K562 (cell line): ENCODE measurements at regions not wholly inside any gene's neighbourhood (a gene's known extent, or its start where the extent isn't known, plus 50 kb on each side); places are given as distances from the start of the nearest gene placed in this dataset.

ENCODE experiments used
- ATAC-seq: fragments of 200-7000 bp; cut with Tn5 transposase; 3 replicates; pipeline ENCODE4 v1.9.1; 2020; ENCODE audit warnings: moderate library complexity
- BruUV-seq: library from RNA; stranded (reverse); fragments of 400-500 nt; replicated peaks from 2 replicates; lab custom pipeline; 2021; lab: Mats Ljungman, UMichigan
- CTCF ChIA-PET: fragments of 300-600 bp; formaldehyde crosslinking; extraction: SDS; loops from one replicate; lab custom pipeline; 2021; ENCODE audit warnings: low intra/inter-chr PET ratio; lab: Yijun Ruan, JAX
- POLR2A ChIA-PET: fragments of 300-600, 350-650 bp; sonication (Branson Sonifier 250); formaldehyde crosslinking; extraction: SDS; loops from one replicate; lab custom pipeline; 2021; ENCODE audit warnings: antibody characterized with exemption, inconsistent platforms; lab: Yijun Ruan, JAX
- DNase-seq, 4 experiments: peaks; one replicate each; pipeline versions ENCODE4 v3.0.0 to v3.0.0-alpha.2; 2011 to 2018; ENCODE audit warnings: low spot score in 3 of 4, mixed read lengths in 3 of 4; ENCODE audit errors: extremely low read depth in 1 of 4
- FAIRE-seq: peaks from 2 replicates; lab custom pipeline; 2011; peaks lifted over from hg19 to GRCh38; lab: Jason Lieb, UNC
- H2AFZ ChIP-seq: 2 replicates; pipeline ENCODE4 v1.6.0; 2011; ENCODE audit warnings: low read depth, low read length, control low read depth, inconsistent platforms
- H3K27ac ChIP-seq: fragments of 200-600 bp; 3 replicates; pipeline ENCODE4 v1.8.0; 2011; ENCODE audit warnings: low read depth, mild to moderate bottlenecking, control low read depth, inconsistent platforms, low read length, moderate library complexity, mixed read lengths; ENCODE audit errors: extremely low read depth
- H3K27me3 ChIP-seq, 2 experiments: fragments of 300-600 bp in 1 of 2; 2 replicates in 1 of 2; 3 replicates in 1 of 2; pipeline versions ENCODE4 v1.6.0 to v1.8.0; 2011; ENCODE audit warnings: inconsistent platforms in 2 of 2, low read length in 2 of 2, mild to moderate bottlenecking in 1 of 2, mixed read lengths in 1 of 2, moderate library complexity in 1 of 2; ENCODE audit not compliant: control insufficient read depth in 2 of 2, insufficient read depth in 2 of 2
- H3K36me3 ChIP-seq: fragments of 300-600 bp; 3 replicates; pipeline ENCODE4 v1.8.0; 2011; ENCODE audit warnings: mild to moderate bottlenecking, low read length, inconsistent platforms; ENCODE audit not compliant: control insufficient read depth, insufficient read depth
- H3K4me1 ChIP-seq, 2 experiments: fragments of 200-600 bp in 1 of 2; replicated peaks in 1 of 2; 2 replicates in 1 of 2; 3 replicates in 1 of 2; pipeline versions ENCODE4 v1.5.1 to v1.8.0; 2011; ENCODE audit warnings: inconsistent platforms in 2 of 2, low read length in 2 of 2, mild to moderate bottlenecking in 1 of 2, mixed read lengths in 1 of 2, moderate library complexity in 1 of 2; ENCODE audit not compliant: control insufficient read depth in 2 of 2, insufficient read depth in 2 of 2
- H3K4me2 ChIP-seq: 2 replicates; pipeline ENCODE4 v1.6.1; 2011; ENCODE audit warnings: low read length, control low read depth, inconsistent platforms, mixed read lengths; ENCODE audit not compliant: insufficient read depth
- H3K4me3 ChIP-seq: fragments of 200-600 bp; sonication (generic), shearing (Covaris generic); 2 replicates; pipeline ENCODE4 v1.5.1; 2016; ENCODE audit warnings: control low read depth, inconsistent platforms
- H3K79me2 ChIP-seq: fragments of 200-600 bp; 3 replicates; pipeline ENCODE4 v1.8.0; 2011; ENCODE audit warnings: low read length, inconsistent platforms; ENCODE audit not compliant: control insufficient read depth, insufficient read depth
- H3K9ac ChIP-seq, 2 experiments: 2 replicates each; pipeline versions ENCODE4 v1.6.0 to v1.6.1; 2011; ENCODE audit warnings: low read depth in 2 of 2, low read length in 2 of 2, control low read depth in 1 of 2, inconsistent platforms in 1 of 2, mild to moderate bottlenecking in 1 of 2, mixed read lengths in 1 of 2; ENCODE audit not compliant: insufficient read depth in 1 of 2
- H3K9me1 ChIP-seq: one replicate; pipeline ENCODE4 v1.6.0; 2011; ENCODE audit warnings: inconsistent platforms, mild to moderate bottlenecking, low read length, moderate library complexity; ENCODE audit not compliant: control insufficient read depth, insufficient read depth
- H3K9me3 ChIP-seq: replicated peaks from 2 replicates; pipeline ENCODE4 v1.5.1; 2011; ENCODE audit warnings: low read depth, low read length, inconsistent platforms; ENCODE audit not compliant: control insufficient read depth, insufficient read depth
- H4K20me1 ChIP-seq: replicated peaks from 2 replicates; pipeline ENCODE4 v1.6.1; 2011; ENCODE audit warnings: low read length, inconsistent platforms, mixed read lengths; ENCODE audit not compliant: control insufficient read depth, insufficient read depth
- DIDO1 ChIP-seq: fragments of 450-650 bp; IDR thresholded peaks from 2 replicates; pipeline ENCODE4 v1.6.1; 2016; ENCODE audit warnings: low read depth, missing biosample characterization, missing genetic modification characterization
- ERF ChIP-seq: fragments of 450-650 bp; formaldehyde crosslinking; IDR thresholded peaks from 2 replicates; pipeline ENCODE4 v1.4.0; 2020; ENCODE audit warnings: mild to moderate bottlenecking, mixed read lengths
- GABPB1 ChIP-seq: sonication (generic); formaldehyde crosslinking; IDR thresholded peaks from 2 replicates; pipeline ENCODE4 v1.8.0; 2022; ENCODE audit warnings: mild to moderate bottlenecking, missing genetic modification reagents
- HES1 ChIP-seq: fragments of 450-650 bp; IDR thresholded peaks from 2 replicates; pipeline ENCODE4 v1.6.1; 2016; ENCODE audit warnings: low read depth, mild to moderate bottlenecking, moderate library complexity
- NFYB ChIP-seq: IDR thresholded peaks from 2 replicates; pipeline ENCODE4 v1.6.1; 2011; ENCODE audit warnings: mild to moderate bottlenecking, moderate library complexity; ENCODE audit not compliant: insufficient read length; ENCODE audit errors: extremely low read depth
- SRF ChIP-seq, 2 experiments: fragments of 250-450, 450-650 bp in 1 of 2; sonication (Bioruptor Pico) in 1 of 2; sonication (generic) in 1 of 2; formaldehyde crosslinking; IDR thresholded peaks; 2 replicates each; pipeline versions ENCODE4 v1.5.0 to v1.5.1; 2020 to 2022; ENCODE audit warnings: mild to moderate bottlenecking in 1 of 2, missing genetic modification reagents in 1 of 2
- TCF7L2 ChIP-seq: fragments of 150-350 bp; IDR thresholded peaks from 2 replicates; pipeline ENCODE4 v1.6.1; 2016; ENCODE audit warnings: low read depth, mild to moderate bottlenecking, low read length, moderate library complexity
- ZFP1 ChIP-seq: fragments of 450-650 bp; formaldehyde crosslinking; IDR thresholded peaks from 2 replicates; pipeline ENCODE4 v1.4.0; 2020; ENCODE audit warnings: mild to moderate bottlenecking, mixed read lengths
- ZNF165 ChIP-seq: fragments of 250-450 bp; sonication (Bioruptor Pico); IDR thresholded peaks from 2 replicates; pipeline ENCODE4 v1.4.0; 2020; ENCODE audit warnings: borderline replicate concordance
- WGBS: fragments of 100-300 bp; shearing (Covaris generic); methylation state at CpG from one replicate; pipeline ENCODE4 v1.1.6; 2016; ENCODE audit warnings: low coverage, mixed read lengths; ENCODE audit not compliant: insufficient coverage; ENCODE audit errors: missing lambda C conversion rate; 5-methylcytosine and 5-hydroxymethylcytosine counted together
- in situ Hi-C: fragments of 300-500 bp; cut with MboI; formaldehyde crosslinking; loops from 4 replicates; pipeline ENCODE4 v1.15.0; 2018; ENCODE audit warnings: inconsistent platforms, mixed read lengths
- intact Hi-C: fragments of 100-400 bp; cut with micrococcal nuclease; formaldehyde crosslinking; loops from 2 replicates; pipeline ENCODE4 v1.14.2; 2022
- TF ChIP-seq, protein P1 (sequence below): fragments of 250-450 bp; sonication (Bioruptor Pico); IDR thresholded peaks from 2 replicates; pipeline ENCODE4 v1.8.0; 2021; ENCODE audit warnings: moderate library complexity, mild to moderate bottlenecking, inconsistent platforms

GRCh38 chr4:101563126-101563525 is 215.8 kb upstream of the PPP3CA start:
- H3K27me3 ChIP-seq = no peaks in the 10 kb centered on the region
- FAIRE-seq = no peak
- H4K20me1 ChIP-seq = no peaks in the 10 kb centered on the region
- no peak overlapping the region for H3K4me2 ChIP-seq
- WGBS = 4% methylated on average over 5 of the region's 5 CpGs
- ChIA-PET POLR2A (no interaction called here), CTCF (no interaction called here)
- no peaks in the 10 kb centered on the region for H3K9me1 ChIP-seq
- no peak overlapping the region for H3K27ac ChIP-seq
- ATAC-seq = no peak
- no peak for DNase-seq
- no peaks in the 10 kb centered on the region for H3K4me1 ChIP-seq
- intact Hi-C loops (no loop called here), in situ Hi-C loops (no loop called here)
- TF ChIP-seq TCF7L2 = no peak
- no peaks in the 10 kb centered on the region for H3K9me3 ChIP-seq
- H2AFZ ChIP-seq = no peak overlapping the region
- H3K9ac ChIP-seq = no peak overlapping the region
- BruUV-seq = no TSS peak
- no peaks in the 10 kb centered on the region for H3K79me2 ChIP-seq
- H3K4me3 ChIP-seq = no peak overlapping the region
- no peaks in the 10 kb centered on the region for H3K36me3 ChIP-seq

DNA sequence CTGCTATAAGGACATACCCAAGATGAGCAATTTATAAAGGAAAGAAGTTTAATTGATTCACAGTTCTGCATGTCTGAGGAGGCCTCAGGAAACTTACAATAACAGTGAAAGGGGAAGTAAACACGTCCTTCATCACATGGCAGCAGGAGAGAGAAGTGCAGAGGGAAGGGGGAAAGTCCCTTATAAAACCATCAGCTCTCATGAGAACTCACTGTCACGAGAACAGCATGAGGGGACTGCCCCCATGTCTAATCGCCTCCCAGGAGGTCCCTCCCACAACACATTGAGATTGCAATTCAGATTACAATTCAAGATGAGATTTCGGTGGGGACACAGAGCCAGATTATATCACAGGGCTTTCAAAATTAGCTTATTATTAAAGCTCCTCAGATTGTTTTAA is 209.5 kb upstream of the PPP3CA start:
- intact Hi-C loops = no loop called here

More for the DNA sequence above, 209.5 kb upstream of the PPP3CA start:
- ATAC-seq (no peak), DNase-seq (no peak), FAIRE-seq (no peak)
- Histone ChIP-seq H3K36me3 (no peaks in the 10 kb centered on the region), H3K4me3 (no peak overlapping the region), H3K79me2 (no peaks in the 10 kb centered on the region), H2AFZ (no peak overlapping the region), H3K4me2 (no peak overlapping the region), H3K27me3 (no peaks in the 10 kb centered on the region), H3K9me1 (no peaks in the 10 kb centered on the region), H3K4me1 (no peaks in the 10 kb centered on the region), H3K9ac (no peak overlapping the region), H3K27ac (no peak overlapping the region), H3K9me3 (no peaks in the 10 kb centered on the region), H4K20me1 (no peaks in the 10 kb centered on the region)
- POLR2A ChIA-PET = no interaction called here
- BruUV-seq = no TSS peak
- no peak for TF ChIP-seq DIDO1 (tag)
- TF ChIP-seq ERF (CRISPR knock-in tag) = no peak
- TF ChIP-seq, protein P1, sequence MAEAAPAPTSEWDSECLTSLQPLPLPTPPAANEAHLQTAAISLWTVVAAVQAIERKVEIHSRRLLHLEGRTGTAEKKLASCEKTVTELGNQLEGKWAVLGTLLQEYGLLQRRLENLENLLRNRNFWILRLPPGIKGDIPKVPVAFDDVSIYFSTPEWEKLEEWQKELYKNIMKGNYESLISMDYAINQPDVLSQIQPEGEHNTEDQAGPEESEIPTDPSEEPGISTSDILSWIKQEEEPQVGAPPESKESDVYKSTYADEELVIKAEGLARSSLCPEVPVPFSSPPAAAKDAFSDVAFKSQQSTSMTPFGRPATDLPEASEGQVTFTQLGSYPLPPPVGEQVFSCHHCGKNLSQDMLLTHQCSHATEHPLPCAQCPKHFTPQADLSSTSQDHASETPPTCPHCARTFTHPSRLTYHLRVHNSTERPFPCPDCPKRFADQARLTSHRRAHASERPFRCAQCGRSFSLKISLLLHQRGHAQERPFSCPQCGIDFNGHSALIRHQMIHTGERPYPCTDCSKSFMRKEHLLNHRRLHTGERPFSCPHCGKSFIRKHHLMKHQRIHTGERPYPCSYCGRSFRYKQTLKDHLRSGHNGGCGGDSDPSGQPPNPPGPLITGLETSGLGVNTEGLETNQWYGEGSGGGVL (CRISPR knock-in tag) = no peak
- no peak for TF ChIP-seq ZNF165 (CRISPR knock-in tag)
- TF ChIP-seq HES1 = no peak
- TF ChIP-seq ZFP1 (CRISPR knock-in tag) = no peak
- TF ChIP-seq GABPB1 = no peak
- no peak for TF ChIP-seq NFYB
- no peak for TF ChIP-seq SRF (CRISPR knock-in tag; IDR thresholded peaks at IDR 0.05)
- in situ Hi-C loops = no loop called here
- CTCF ChIA-PET = no interaction called here
- 0% methylated on average over 4 of the region's 4 CpGs for whole genome bisulfite sequencing
